ENCODE measurements at regions not wholly inside any gene's neighbourhood (a gene's known extent, or its start where the extent isn't known, plus 50 kb on each side); places are given as distances from the start of the nearest gene placed in this dataset.
"Not testable (repeated sequence)": the region's sequence is repeated elsewhere in the genome, so short reads cannot be mapped to it uniquely, and the experiment has no call there.

DNA sequence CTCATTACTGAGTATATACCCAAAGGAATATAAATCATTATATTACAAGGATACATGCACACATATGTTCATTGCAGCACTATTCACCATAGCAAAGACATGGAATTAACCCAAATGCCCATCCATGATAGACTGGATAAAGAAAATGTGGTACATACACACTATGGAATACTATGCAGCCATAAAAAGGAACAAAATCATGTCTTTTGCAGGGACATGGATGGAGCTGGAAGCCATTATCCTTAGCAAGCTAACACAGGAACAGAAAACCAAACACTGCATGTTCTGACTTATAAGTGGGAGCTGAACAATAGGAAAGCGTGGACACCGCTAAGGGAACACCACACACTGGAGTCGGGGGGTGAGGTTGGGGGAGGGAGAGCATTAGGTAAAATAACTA, 236.7 kb upstream of the NFIA start:
- TF ChIP-seq, protein P1, sequence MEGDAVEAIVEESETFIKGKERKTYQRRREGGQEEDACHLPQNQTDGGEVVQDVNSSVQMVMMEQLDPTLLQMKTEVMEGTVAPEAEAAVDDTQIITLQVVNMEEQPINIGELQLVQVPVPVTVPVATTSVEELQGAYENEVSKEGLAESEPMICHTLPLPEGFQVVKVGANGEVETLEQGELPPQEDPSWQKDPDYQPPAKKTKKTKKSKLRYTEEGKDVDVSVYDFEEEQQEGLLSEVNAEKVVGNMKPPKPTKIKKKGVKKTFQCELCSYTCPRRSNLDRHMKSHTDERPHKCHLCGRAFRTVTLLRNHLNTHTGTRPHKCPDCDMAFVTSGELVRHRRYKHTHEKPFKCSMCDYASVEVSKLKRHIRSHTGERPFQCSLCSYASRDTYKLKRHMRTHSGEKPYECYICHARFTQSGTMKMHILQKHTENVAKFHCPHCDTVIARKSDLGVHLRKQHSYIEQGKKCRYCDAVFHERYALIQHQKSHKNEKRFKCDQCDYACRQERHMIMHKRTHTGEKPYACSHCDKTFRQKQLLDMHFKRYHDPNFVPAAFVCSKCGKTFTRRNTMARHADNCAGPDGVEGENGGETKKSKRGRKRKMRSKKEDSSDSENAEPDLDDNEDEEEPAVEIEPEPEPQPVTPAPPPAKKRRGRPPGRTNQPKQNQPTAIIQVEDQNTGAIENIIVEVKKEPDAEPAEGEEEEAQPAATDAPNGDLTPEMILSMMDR (IDR thresholded peaks at IDR 0.05), result not testable (repeated sequence)
- not testable (repeated sequence) for TF ChIP-seq POLR2A, EP300 (IDR thresholded peaks at IDR 0.05)

All from tibial nerve (tissue), 4 donors.